ENCODE measurements at regions not wholly inside any gene's neighbourhood (a gene's known extent, or its start where the extent isn't known, plus 50 kb on each side); places are given as distances from the start of the nearest gene placed in this dataset.
"Not testable (repeated sequence)": the region's sequence is repeated elsewhere in the genome, so short reads cannot be mapped to it uniquely, and the experiment has no call there.

GRCh38 chr20:53814060-53814459 is 220.4 kb upstream of the ZNF217 start:
- no peak for DNase-seq

DNA sequence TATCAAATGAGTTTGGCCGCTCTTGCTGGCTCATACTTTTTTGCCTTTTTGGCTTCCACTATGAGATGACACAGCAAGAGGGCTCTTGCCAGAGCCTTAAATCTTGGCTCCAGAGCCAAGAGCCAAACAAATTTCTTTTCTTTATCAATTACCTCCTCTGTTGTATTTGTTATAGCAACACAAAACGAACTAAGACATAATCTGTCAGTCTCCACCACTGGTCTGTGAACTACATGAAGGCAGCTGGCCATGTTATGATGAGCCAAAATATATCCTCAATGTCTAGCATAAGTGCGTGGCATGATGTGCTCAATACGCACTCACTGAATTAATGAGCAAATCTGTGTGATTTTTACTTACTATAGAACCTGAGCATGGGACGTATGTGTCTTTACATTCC is 220.0 kb upstream of the ZNF217 start:
- no peak for DNase-seq

- no peak for DNase-seq
These were observed 217.9 kb upstream of the ZNF217 start for GRCh38 chr20:53811577-53811976.

DNA sequence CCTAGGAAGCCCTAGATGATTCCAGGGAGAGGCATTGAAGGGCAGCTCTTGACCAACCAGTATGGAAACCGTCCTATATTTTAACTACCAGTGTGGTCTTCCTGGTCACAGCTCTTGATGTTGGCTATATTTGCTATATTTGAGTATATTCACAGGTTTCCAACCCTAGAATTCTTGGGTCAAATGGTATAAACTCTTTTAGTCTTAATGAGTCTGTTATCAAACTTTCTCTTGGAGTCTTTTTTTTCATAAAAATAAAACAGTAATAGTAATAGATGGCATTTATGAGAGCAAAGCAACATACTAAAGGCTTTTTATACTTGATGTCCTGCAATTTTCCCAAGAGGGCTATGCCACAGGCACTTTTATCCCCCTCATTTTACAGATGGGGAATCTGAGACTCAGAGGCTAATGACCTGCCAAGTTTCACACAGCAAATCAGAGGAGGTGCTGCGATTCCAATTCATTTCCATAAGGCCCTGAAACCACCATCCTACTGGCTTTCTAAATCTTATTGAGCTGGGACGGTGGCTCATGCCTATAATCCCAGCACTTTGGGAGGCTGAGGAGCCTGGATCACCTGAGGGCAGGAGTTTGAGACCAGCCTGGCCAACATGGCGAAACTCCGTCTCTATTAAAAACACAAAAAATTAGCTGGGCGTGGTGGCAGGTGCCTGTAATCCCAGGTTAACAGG is 217.2 kb upstream of the ZNF217 start:
- no peak for DNase-seq

- no peak for DNase-seq
These were observed 216.2 kb upstream of the ZNF217 start for GRCh38 chr20:53809728-53810365.

GRCh38 chr20:53809217-53809616 is 215.6 kb upstream of the ZNF217 start:
- no peak for DNase-seq

DNA sequence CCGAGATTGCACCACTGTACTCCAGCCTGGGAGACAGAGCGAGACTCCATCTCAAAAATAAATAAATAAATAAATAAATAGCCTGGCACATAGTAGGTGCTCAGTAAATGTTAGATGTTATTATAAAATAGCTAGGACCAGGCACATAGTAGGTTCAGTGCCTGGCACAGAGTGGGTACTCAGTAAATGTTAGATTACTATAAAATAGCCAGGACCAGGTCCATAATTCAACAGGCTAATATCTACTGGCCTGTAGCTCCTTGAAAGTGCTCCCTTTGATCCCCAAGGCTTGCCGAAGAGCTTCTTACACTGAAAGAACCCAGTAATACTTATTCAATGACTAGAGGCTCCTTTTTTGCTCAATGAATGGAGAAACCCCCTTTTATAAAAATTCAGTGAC is 215.1 kb upstream of the ZNF217 start:
- no peak for DNase-seq

DNA sequence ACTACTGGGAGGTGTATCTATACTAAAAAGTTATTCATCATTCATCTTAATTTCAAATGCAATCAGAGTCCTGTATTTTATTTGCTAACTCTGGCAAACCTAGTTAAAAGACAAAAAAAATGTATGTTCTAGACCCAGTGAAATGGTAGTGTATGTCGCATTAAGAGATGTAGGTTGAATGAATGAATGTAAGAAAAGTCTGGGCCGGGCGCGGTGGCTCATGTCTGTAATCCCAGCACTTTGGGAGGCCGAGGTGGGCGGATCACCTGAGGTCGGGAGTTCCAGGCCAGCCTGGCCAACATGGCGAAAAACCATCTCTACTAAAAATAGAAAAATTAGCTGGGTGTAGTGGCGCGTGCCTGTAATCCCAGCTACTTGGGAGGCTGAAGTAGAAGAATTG is 214.7 kb upstream of the ZNF217 start:
- DNase-seq = not testable (repeated sequence)

DNA sequence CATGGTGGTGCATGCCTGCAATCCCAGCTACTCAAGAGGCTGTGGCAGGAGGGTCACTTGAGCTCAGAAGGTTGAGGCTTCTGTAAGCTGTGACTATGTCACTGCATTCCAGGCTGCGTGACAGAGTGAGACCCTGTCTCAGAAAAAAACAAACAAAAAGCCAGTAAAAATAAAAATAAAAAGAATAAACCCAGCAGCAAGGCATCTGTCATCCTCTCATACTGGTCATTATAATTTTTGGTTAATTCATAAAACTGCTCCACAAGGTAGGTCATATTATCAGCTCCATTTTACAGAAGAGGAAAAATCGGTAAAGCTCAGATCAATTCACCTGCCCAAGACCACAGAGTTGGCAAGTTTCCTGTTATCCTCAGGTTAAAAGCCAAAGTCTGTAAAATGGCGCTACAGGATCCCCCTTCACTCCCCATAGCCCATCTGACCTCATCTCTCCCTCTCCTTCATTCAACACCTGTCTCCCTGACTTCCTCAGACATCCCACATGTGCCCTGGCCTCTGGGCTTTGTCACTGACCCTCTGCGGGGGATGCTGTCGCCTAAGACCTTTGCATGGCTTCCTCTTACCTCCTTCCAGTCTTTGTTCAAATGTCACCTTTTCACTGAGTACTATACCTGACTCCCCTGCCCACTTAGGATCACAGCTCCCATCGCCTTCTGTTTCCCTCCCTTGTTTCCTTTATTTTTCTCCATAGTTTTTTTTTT is 213.2 kb upstream of the ZNF217 start:
- DNase-seq = no peak

- no peak for DNase-seq
These were observed 212.3 kb upstream of the ZNF217 start for GRCh38 chr20:53805895-53806384.

DNA sequence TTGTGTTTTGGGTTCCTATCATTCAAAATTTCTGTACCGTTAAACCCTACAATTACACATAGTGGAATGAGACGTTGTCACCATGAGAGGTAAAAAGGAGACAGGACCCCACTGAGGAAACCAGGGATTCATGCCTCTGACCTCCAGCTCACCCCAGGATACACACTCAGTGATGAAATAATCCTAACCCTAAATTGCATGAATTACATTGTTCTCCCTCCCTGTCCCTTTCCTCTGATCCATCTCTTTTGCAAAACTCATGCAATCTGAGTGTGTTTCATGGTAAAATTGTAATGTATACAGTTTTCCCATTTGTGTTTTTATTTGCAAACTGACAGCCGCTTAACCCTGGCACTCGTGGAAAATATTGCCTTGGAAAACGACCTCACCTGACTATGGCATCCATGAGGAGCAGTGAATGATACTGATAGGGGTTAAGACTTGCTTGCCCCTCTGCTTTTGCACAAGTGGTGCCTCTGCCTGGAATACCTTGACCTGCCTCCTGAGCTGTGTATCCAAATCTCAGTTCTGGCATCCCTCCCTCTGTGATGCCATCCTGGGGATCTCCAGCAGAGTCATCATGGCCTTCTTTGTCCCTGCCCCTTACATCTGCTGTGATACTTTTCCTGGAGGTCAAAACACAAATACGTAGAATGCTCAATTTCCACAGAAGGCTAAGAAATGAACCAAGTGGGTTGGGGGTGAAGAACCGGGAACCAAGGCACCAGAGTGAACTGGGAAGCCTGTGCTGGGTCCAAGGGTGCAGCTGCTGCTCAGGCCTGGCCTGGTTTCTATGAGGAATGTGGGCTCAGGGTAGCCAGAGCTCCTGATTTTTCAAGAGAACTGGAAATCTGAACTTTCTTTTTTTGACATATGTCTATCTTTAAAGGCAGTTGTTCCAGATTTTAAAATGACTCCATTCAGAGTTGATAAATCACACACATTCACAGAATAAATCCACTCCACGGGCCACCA is 211.6 kb upstream of the ZNF217 start:
- no peak for DNase-seq

DNA sequence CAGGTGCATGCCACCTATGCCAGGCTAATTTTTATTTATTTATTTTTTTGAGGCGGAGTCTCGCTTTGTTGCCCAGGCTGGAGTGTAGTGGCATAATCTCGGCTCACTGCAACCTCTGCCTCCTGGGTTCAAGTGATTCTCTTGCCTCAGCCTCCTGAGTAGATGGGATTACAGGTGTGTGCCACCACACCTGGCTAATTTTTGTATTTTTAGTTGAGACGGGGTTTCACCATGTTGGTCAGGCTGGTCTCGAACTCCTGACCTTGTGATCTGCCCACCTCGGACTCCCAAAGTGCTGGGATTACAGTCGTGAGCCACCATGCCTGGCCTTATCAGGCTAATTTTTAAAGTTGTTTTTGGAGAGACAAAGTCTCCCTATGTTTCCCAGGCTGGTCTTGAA is 210.7 kb upstream of the ZNF217 start:
- not testable (repeated sequence) for DNase-seq

- no peak for DNase-seq
These were observed 210.0 kb upstream of the ZNF217 start for GRCh38 chr20:53803492-53804155.

- DNase-seq = no peak
These were observed 208.2 kb upstream of the ZNF217 start for GRCh38 chr20:53801609-53802370.

DNA sequence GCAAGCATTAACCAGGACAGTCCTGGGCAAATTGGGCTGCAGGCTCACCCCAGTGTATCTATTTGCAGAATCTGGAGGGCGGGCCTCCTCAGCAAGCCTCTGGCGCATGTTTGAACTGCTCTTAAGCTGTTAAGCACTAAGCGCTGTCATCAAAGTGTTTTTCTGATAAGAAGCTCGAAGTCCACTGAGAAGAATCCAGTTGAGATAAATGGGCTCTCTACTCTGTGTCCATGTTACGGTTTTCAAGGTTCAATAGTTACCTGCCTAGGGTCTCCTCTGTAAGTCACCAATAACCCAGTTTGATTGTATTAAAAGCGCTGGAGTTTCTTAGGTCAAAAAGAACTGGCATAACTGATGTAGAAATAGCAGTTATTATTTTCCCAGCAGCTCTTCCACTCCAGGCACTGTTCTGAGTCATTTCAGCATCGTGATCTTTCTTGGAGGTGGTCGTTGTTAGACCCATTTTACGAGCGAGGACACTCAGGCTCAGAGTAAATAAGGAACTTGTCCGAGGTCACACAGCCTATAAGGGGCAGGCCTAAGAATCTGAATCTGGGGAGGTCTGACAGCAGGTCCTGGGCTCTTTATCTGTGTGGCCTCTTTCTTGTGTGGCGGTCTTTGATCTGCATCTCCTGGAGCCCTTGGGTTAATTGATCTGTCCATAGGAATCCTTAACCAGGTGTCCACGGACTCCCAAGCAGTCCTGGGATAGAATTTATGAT is 207.4 kb upstream of the ZNF217 start:
- no peak for DNase-seq

GRCh38 chr20:53800418-53800817 is 206.8 kb upstream of the ZNF217 start:
- DNase-seq = no peak

- no peak for DNase-seq
These were observed 203.4 kb upstream of the ZNF217 start for GRCh38 chr20:53797085-53797484.

- no peak for DNase-seq
These were observed 201.5 kb upstream of the ZNF217 start for GRCh38 chr20:53795170-53795569.

DNA sequence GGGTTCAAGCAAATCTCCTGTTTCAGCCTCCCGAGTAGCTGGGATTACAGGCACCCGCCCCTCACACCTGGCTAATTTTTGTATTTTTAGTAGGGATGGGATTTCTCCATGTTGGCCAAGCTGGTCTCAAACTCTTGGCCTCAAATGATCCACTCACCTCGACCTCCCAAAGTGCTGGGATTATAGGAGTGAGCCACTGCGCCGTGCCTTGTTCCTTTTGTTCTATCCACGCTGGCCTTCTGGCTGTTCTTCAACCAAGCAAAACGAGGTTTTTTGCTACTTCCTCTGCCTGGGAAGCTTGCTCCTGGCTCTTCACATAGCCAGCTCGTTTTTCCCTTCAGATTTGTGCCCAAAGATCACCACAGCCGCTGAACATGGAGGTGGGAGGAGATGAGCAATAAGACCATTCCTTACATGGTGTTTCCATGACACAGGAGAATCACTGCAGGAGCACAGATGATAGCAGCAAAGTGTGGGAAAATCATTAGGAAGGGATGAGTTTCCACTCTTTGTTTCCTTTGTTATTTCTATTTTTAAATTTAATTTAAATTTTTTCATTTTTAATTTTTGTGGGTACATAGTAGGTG is 201.0 kb upstream of the ZNF217 start:
- no peak for DNase-seq

GRCh38 chr20:53793783-53794383 is 200.2 kb upstream of the ZNF217 start:
- DNase-seq = no peak
